ENCODE measurements at regions not wholly inside any gene's neighbourhood (a gene's known extent, or its start where the extent isn't known, plus 50 kb on each side); places are given as distances from the start of the nearest gene placed in this dataset.

- TF ChIP-seq POLR2A (IDR thresholded peaks at IDR 0.05; ENCODE audit: low read length) (no peak), GATA1 (IDR thresholded peaks at IDR 0.05; ENCODE audit: low read depth, low read length) (no peak)
Measured at GRCh38 chr1:17982197-17982596, 125.4 kb upstream of the IGSF21 start.

Measured in erythroblast (primary cell).